ENCODE measurements at regions not wholly inside any gene's neighbourhood (a gene's known extent, or its start where the extent isn't known, plus 50 kb on each side); places are given as distances from the start of the nearest gene placed in this dataset.

GRCh38 chr13:54165581-54166215 is 1137.1 kb downstream of the OLFM4 start:
- Histone ChIP-seq H2AFZ (ENCODE audit: low read length) (no peak overlapping the region), H4K20me1 (ENCODE audit: insufficient read depth, low read length) (no peaks in the 10 kb centered on the region), H3K4me3 (ENCODE audit: insufficient read depth, low read length) (no peak overlapping the region), H3K27me3 (ENCODE audit: insufficient read depth, low read length) (no peaks in the 10 kb centered on the region), H3K4me1 (ENCODE audit: insufficient read depth, low read length) (no peaks in the 10 kb centered on the region), H3K27ac (ENCODE audit: low read depth, low read length) (no peak overlapping the region), H3K79me2 (ENCODE audit: insufficient read depth, low read length) (no peaks in the 10 kb centered on the region), H3K4me2 (ENCODE audit: insufficient read depth, low read length) (no peak overlapping the region), H3K36me3 (ENCODE audit: insufficient read depth, low read length) (no peaks in the 10 kb centered on the region), H3K9me3 (ENCODE audit: low read depth, low read length) (no peaks in the 10 kb centered on the region)
- DNase-seq (ENCODE audit: insufficient read length, low spot score, missing footprints) = no peak
- no peak for TF ChIP-seq CTCF (IDR thresholded peaks at IDR 0.05; ENCODE audit: extremely low read depth, low read depth, low read length)

GRCh38 chr13:54173996-54174395 is 1145.4 kb downstream of the OLFM4 start:
- Histone ChIP-seq H3K9me3 (ENCODE audit: low read depth, low read length) (no peaks in the 10 kb centered on the region), H3K79me2 (ENCODE audit: insufficient read depth, low read length) (no peaks in the 10 kb centered on the region), H3K36me3 (ENCODE audit: insufficient read depth, low read length) (no peaks in the 10 kb centered on the region), H4K20me1 (ENCODE audit: insufficient read depth, low read length) (no peaks in the 10 kb centered on the region), H2AFZ (ENCODE audit: low read length) (no peak overlapping the region), H3K27ac (ENCODE audit: low read depth, low read length) (no peak overlapping the region), H3K4me3 (ENCODE audit: insufficient read depth, low read length) (no peak overlapping the region), H3K4me2 (ENCODE audit: insufficient read depth, low read length) (no peak overlapping the region), H3K27me3 (ENCODE audit: insufficient read depth, low read length) (no peaks in the 10 kb centered on the region), H3K4me1 (ENCODE audit: insufficient read depth, low read length) (no peaks in the 10 kb centered on the region)
- no peak for TF ChIP-seq CTCF (IDR thresholded peaks at IDR 0.05; ENCODE audit: extremely low read depth, low read depth, low read length)
- DNase-seq (ENCODE audit: insufficient read length, low spot score, missing footprints) = no peak

GRCh38 chr13:54175466-54175865 is 1146.9 kb downstream of the OLFM4 start:
- DNase-seq (ENCODE audit: insufficient read length, low spot score, missing footprints) = no peak
- Histone ChIP-seq H3K36me3 (ENCODE audit: insufficient read depth, low read length) (no peaks in the 10 kb centered on the region), H3K4me3 (ENCODE audit: insufficient read depth, low read length) (no peak overlapping the region), H2AFZ (ENCODE audit: low read length) (no peak overlapping the region), H3K79me2 (ENCODE audit: insufficient read depth, low read length) (no peaks in the 10 kb centered on the region), H3K4me1 (ENCODE audit: insufficient read depth, low read length) (no peaks in the 10 kb centered on the region), H3K27ac (ENCODE audit: low read depth, low read length) (no peak overlapping the region), H3K4me2 (ENCODE audit: insufficient read depth, low read length) (no peak overlapping the region), H3K9me3 (ENCODE audit: low read depth, low read length) (peaks cover 3% of the 10 kb centered on the region), H4K20me1 (ENCODE audit: insufficient read depth, low read length) (no peaks in the 10 kb centered on the region), H3K27me3 (ENCODE audit: insufficient read depth, low read length) (no peaks in the 10 kb centered on the region)
- TF ChIP-seq CTCF (IDR thresholded peaks at IDR 0.05; ENCODE audit: extremely low read depth, low read depth, low read length) = no peak

- TF ChIP-seq CTCF (IDR thresholded peaks at IDR 0.05; ENCODE audit: extremely low read depth, low read depth, low read length) = no peak
- peaks cover 3% of the 10 kb centered on the region for H3K9me3 ChIP-seq (ENCODE audit: low read depth, low read length)
- no peak overlapping the region for H3K4me2 ChIP-seq (ENCODE audit: insufficient read depth, low read length)
- no peaks in the 10 kb centered on the region for H3K36me3 ChIP-seq (ENCODE audit: insufficient read depth, low read length)
- no peaks in the 10 kb centered on the region for H3K4me1 ChIP-seq (ENCODE audit: insufficient read depth, low read length)
- DNase-seq (ENCODE audit: insufficient read length, low spot score, missing footprints) = no peak
- no peak overlapping the region for H3K27ac ChIP-seq (ENCODE audit: low read depth, low read length)
- H3K4me3 ChIP-seq (ENCODE audit: insufficient read depth, low read length) = no peak overlapping the region
- no peaks in the 10 kb centered on the region for H3K79me2 ChIP-seq (ENCODE audit: insufficient read depth, low read length)
- H2AFZ ChIP-seq (ENCODE audit: low read length) = no peak overlapping the region
- no peaks in the 10 kb centered on the region for H4K20me1 ChIP-seq (ENCODE audit: insufficient read depth, low read length)
- no peaks in the 10 kb centered on the region for H3K27me3 ChIP-seq (ENCODE audit: insufficient read depth, low read length)
Measured at GRCh38 chr13:54177466-54177865, 1148.9 kb downstream of the OLFM4 start.

Measured in osteoblast (primary cell).